ENCODE measurements at regions not wholly inside any gene's neighbourhood (a gene's known extent, or its start where the extent isn't known, plus 50 kb on each side); places are given as distances from the start of the nearest gene placed in this dataset.
"Not testable (repeated sequence)": the region's sequence is repeated elsewhere in the genome, so short reads cannot be mapped to it uniquely, and the experiment has no call there.

- H3K27ac Mint-ChIP-seq; DNase-seq (ENCODE audit: low spot score in 2 of 2); ATAC-seq (ENCODE audit: low read depth); H3K4me1 Mint-ChIP-seq; H3K4me3 Mint-ChIP-seq; H3K36me3 Mint-ChIP-seq: not testable (repeated sequence)
- H3K27me3 Mint-ChIP-seq = peaks cover 14% of the 10 kb centered on the region
- peaks cover 16% of the 10 kb centered on the region for H3K9me3 Mint-ChIP-seq
Observed at GRCh38 chr17:34030601-34031000, 224.5 kb upstream of the CCL2 start.

GRCh38 chr17:34032305-34032704 lies 222.8 kb upstream of the CCL2 start:
- H3K36me3 Mint-ChIP-seq; H3K4me3 Mint-ChIP-seq; ATAC-seq (ENCODE audit: low read depth); H3K4me1 Mint-ChIP-seq; H3K27ac Mint-ChIP-seq; DNase-seq (ENCODE audit: low spot score in 2 of 2): not testable (repeated sequence)
- Mint-ChIP-seq H3K27me3 (peaks cover 14% of the 10 kb centered on the region), H3K9me3 (peaks cover 16% of the 10 kb centered on the region)

- H3K27me3 Mint-ChIP-seq; H3K36me3 Mint-ChIP-seq; DNase-seq (ENCODE audit: low spot score in 2 of 2); H3K4me3 Mint-ChIP-seq; ATAC-seq (ENCODE audit: low read depth); H3K27ac Mint-ChIP-seq; H3K9me3 Mint-ChIP-seq; H3K4me1 Mint-ChIP-seq: not testable (repeated sequence)
Observed at GRCh38 chr17:34038786-34039185, 216.3 kb upstream of the CCL2 start.

- H3K4me1 Mint-ChIP-seq; H3K27ac Mint-ChIP-seq; ATAC-seq (ENCODE audit: low read depth); H3K9me3 Mint-ChIP-seq; H3K27me3 Mint-ChIP-seq; H3K4me3 Mint-ChIP-seq; DNase-seq (ENCODE audit: low spot score in 2 of 2); H3K36me3 Mint-ChIP-seq: not testable (repeated sequence)
Observed at GRCh38 chr17:34039213-34039612, 215.9 kb upstream of the CCL2 start.

GRCh38 chr17:34039759-34040555 lies 215.1 kb upstream of the CCL2 start:
- H3K36me3 Mint-ChIP-seq, H3K4me3 Mint-ChIP-seq, H3K9me3 Mint-ChIP-seq, H3K27ac Mint-ChIP-seq, H3K4me1 Mint-ChIP-seq, H3K27me3 Mint-ChIP-seq: not testable (repeated sequence)
- ATAC-seq (ENCODE audit: low read depth) (peak; percentile 98), DNase-seq (ENCODE audit: low spot score in 2 of 2) (peak in 1 of 2 donors; percentile 2)

GRCh38 chr17:34045990-34046389 lies 209.1 kb upstream of the CCL2 start:
- Mint-ChIP-seq H3K27me3 (peaks cover 2% of the 10 kb centered on the region), H3K9me3 (no peaks in the 10 kb centered on the region), H3K36me3 (no peaks in the 10 kb centered on the region), H3K4me1 (no peaks in the 10 kb centered on the region), H3K27ac (no peak overlapping the region), H3K4me3 (no peak overlapping the region)
- DNase-seq (ENCODE audit: low spot score in 2 of 2) (no peak), ATAC-seq (ENCODE audit: low read depth) (no peak)

DNA sequence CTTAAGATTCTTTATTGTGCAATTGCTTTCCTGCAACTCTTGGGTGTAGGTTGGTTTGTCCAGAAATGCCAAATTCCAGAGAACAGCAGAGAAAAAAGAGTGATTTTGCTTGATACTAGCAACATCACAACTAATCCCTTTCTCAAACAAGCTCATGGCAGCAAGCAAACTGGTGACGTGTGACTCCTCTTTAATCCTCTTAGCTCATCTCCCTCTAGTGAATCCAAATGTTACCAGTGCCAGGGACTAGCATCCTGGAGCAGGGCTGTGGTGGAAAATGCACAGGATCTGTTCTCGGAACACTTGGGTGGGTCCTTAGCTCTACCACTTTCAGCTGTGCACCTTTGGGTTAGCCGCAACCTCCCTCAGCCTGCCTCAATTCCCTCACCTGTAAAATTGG lies 204.0 kb upstream of the CCL2 start:
- Mint-ChIP-seq H3K4me3 (no peak overlapping the region), H3K9me3 (peaks cover 3% of the 10 kb centered on the region), H3K27ac (no peak overlapping the region), H3K27me3 (peaks cover 15% of the 10 kb centered on the region), H3K36me3 (no peaks in the 10 kb centered on the region), H3K4me1 (no peaks in the 10 kb centered on the region)
- DNase-seq (ENCODE audit: low spot score in 2 of 2) = no peak
- no peak for ATAC-seq (ENCODE audit: low read depth)

DNA sequence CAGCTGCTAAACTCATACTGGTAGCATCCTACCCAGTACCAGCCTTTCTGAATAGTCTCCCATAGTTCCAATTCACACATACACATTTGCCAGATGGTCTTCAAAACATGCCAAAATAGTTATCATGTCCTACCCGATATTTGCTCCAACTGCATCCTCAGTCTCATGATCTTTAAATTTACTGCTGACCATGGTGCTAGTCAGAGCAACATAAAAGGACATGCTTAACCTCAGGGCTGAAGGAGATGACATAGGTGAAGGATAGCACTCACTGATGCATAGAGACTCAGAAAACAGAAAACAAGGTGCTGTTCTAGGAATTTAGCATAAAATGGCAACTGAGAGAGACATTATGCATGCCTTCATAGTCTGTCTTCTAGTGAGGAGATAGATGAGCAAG lies 200.6 kb upstream of the CCL2 start:
- H3K36me3 Mint-ChIP-seq = no peaks in the 10 kb centered on the region
- no peak overlapping the region for H3K27ac Mint-ChIP-seq
- no peaks in the 10 kb centered on the region for H3K4me1 Mint-ChIP-seq
- ATAC-seq (ENCODE audit: low read depth) (no peak), DNase-seq (ENCODE audit: low spot score in 2 of 2) (no peak)
- peaks cover 16% of the 10 kb centered on the region for H3K27me3 Mint-ChIP-seq
- no peak overlapping the region for H3K4me3 Mint-ChIP-seq
- H3K9me3 Mint-ChIP-seq = peaks cover 3% of the 10 kb centered on the region

DNA sequence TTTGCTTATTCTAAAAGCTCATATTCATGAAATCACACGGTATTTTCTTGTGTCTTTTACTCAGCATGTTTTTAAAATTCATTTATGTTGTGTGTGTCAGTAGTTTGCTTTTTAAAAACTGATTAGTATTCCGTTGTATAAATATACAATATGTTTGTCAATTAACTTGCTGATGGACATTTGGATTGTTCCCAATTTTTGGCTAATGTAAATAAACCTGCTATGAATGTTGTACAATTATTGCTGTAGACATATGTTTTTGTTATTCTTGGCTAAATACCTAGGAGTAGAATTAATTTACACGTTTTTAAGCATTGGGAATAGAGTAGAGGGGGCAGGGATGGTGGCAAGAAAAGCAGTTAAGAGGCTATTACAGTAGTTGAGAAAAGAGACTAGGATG lies 199.5 kb upstream of the CCL2 start:
- Mint-ChIP-seq H3K27me3 (peaks cover 16% of the 10 kb centered on the region), H3K4me1 (no peaks in the 10 kb centered on the region)
- no peak for DNase-seq (ENCODE audit: low spot score in 2 of 2)

GRCh38 chr17:34059423-34060220 lies 195.5 kb upstream of the CCL2 start:
- Mint-ChIP-seq H3K27ac (no peak overlapping the region), H3K4me3 (no peak overlapping the region), H3K27me3 (peaks cover 7% of the 10 kb centered on the region), H3K9me3 (peaks cover 7% of the 10 kb centered on the region), H3K4me1 (no peaks in the 10 kb centered on the region), H3K36me3 (no peaks in the 10 kb centered on the region)
- ATAC-seq (ENCODE audit: low read depth) (no peak), DNase-seq (ENCODE audit: low spot score in 2 of 2) (no peak)

More for the DNA sequence above, 199.5 kb upstream of the CCL2 start:
- Mint-ChIP-seq H3K4me3 (no peak overlapping the region), H3K36me3 (no peaks in the 10 kb centered on the region), H3K9me3 (peaks cover 6% of the 10 kb centered on the region), H3K27ac (no peak overlapping the region)
- ATAC-seq (ENCODE audit: low read depth) = no peak

DNA sequence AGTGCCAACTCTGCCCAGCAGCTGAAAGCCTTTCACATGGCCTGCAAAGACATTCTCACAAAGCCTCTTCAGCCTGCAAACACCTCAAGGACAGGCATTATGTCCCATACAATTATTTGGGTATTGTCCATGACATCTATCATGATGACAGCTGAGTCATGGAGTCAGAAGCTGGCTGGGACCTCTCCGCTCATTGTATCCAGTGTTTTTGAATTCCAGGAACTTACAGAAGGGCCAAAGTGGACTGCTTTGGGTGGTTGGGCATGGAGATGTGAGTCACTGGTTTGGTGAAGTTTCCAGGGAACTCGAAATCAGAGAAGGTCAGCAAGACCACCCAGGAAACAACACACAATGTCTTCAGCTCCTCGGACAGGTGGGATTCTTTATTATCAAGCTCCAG lies 188.6 kb upstream of the CCL2 start:
- Mint-ChIP-seq H3K36me3 (no peaks in the 10 kb centered on the region), H3K9me3 (peaks cover 4% of the 10 kb centered on the region), H3K4me1 (no peaks in the 10 kb centered on the region), H3K27me3 (peaks cover 1% of the 10 kb centered on the region), H3K27ac (no peak overlapping the region), H3K4me3 (no peak overlapping the region)
- ATAC-seq (ENCODE audit: low read depth) (no peak), DNase-seq (ENCODE audit: low spot score in 2 of 2) (no peak)

- H3K9me3 Mint-ChIP-seq = peaks cover 7% of the 10 kb centered on the region
- no peaks in the 10 kb centered on the region for H3K36me3 Mint-ChIP-seq
- H3K4me1 Mint-ChIP-seq = no peaks in the 10 kb centered on the region
Observed at GRCh38 chr17:34067011-34067410, 188.1 kb upstream of the CCL2 start.

GRCh38 chr17:34068571-34068970 lies 186.5 kb upstream of the CCL2 start:
- Mint-ChIP-seq H3K27me3 (peaks cover 1% of the 10 kb centered on the region), H3K9me3 (peaks cover 5% of the 10 kb centered on the region), H3K36me3 (no peaks in the 10 kb centered on the region), H3K4me1 (no peaks in the 10 kb centered on the region), H3K4me3 (no peak overlapping the region), H3K27ac (no peak overlapping the region)
- DNase-seq (ENCODE audit: low spot score in 2 of 2) (no peak), ATAC-seq (ENCODE audit: low read depth) (no peak)

More at GRCh38 chr17:34067011-34067410, 188.1 kb upstream of the CCL2 start:
- H3K4me3 Mint-ChIP-seq = no peak overlapping the region
- ATAC-seq (ENCODE audit: low read depth) (no peak), DNase-seq (ENCODE audit: low spot score in 2 of 2) (no peak)
- peaks cover 1% of the 10 kb centered on the region for H3K27me3 Mint-ChIP-seq
- no peak overlapping the region for H3K27ac Mint-ChIP-seq

DNA sequence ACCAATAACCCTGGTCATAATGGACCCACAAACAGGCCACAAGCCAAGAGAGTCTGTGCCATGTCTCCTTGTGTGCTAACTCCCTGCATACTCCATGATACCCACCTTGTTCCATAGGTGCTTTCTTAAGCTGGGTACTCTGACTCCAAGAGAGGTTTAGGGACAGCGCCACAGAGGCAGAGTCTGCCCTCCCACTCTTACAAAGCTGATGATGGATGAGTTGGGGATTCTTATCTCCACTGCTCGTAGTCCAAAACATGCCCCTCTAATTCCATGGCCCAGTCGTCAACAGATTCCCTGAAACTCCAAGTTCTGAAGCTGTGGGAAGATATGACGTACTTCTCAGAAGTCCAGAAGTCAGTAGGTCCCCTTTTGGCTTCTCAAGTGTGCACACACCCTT lies 184.4 kb upstream of the CCL2 start:
- H3K27ac Mint-ChIP-seq = no peak overlapping the region
- H3K4me3 Mint-ChIP-seq = no peak overlapping the region
- H3K36me3 Mint-ChIP-seq = no peaks in the 10 kb centered on the region
- no peak for ATAC-seq (ENCODE audit: low read depth)
- H3K9me3 Mint-ChIP-seq = peaks cover 3% of the 10 kb centered on the region
- peaks cover 3% of the 10 kb centered on the region for H3K27me3 Mint-ChIP-seq
- DNase-seq (ENCODE audit: low spot score in 2 of 2) = no peak
- no peaks in the 10 kb centered on the region for H3K4me1 Mint-ChIP-seq

Data from memory B cell (primary cell).